ENCODE measurements at regions not wholly inside any gene's neighbourhood (a gene's known extent, or its start where the extent isn't known, plus 50 kb on each side); places are given as distances from the start of the nearest gene placed in this dataset.

- Histone ChIP-seq H3K36me3 (ENCODE audit: control insufficient read depth, insufficient read depth, low read length) (no peaks in the 10 kb centered on the region), H3K27ac (ENCODE audit: low read length) (no peak overlapping the region), H3K4me1 (ENCODE audit: control insufficient read depth, insufficient read depth, low read length) (no peaks in the 10 kb centered on the region), H3K27me3 (ENCODE audit: control insufficient read depth, insufficient read depth, low read length) (peaks cover 4% of the 10 kb centered on the region), H3K9me3 (replicated peaks; ENCODE audit: control insufficient read depth, low read depth, low read length) (no peaks in the 10 kb centered on the region), H3K4me3 (ENCODE audit: low read length) (no peak overlapping the region)
- no peak for DNase-seq
- WGBS (ENCODE audit: insufficient coverage): 76% methylated on average over 9 of the region's 12 CpGs
Observed at GRCh38 chr18:22088996-22089640, 80.3 kb upstream of the GATA6 start.

- Histone ChIP-seq H3K27me3 (ENCODE audit: control insufficient read depth, insufficient read depth, low read length) (peaks cover 7% of the 10 kb centered on the region), H3K27ac (ENCODE audit: low read length) (no peak overlapping the region), H3K36me3 (ENCODE audit: control insufficient read depth, insufficient read depth, low read length) (no peaks in the 10 kb centered on the region), H3K9me3 (replicated peaks; ENCODE audit: control insufficient read depth, low read depth, low read length) (no peaks in the 10 kb centered on the region), H3K4me3 (ENCODE audit: low read length) (no peak overlapping the region), H3K4me1 (ENCODE audit: control insufficient read depth, insufficient read depth, low read length) (no peaks in the 10 kb centered on the region)
- WGBS (ENCODE audit: insufficient coverage): no CpG with 5 or more reads among the region's 2 CpGs
- DNase-seq: no peak
Observed at GRCh38 chr18:22091341-22091740, 78.0 kb upstream of the GATA6 start.

GRCh38 chr18:22093731-22094357 lies 75.5 kb upstream of the GATA6 start:
- Histone ChIP-seq H3K4me1 (ENCODE audit: control insufficient read depth, insufficient read depth, low read length) (no peaks in the 10 kb centered on the region), H3K36me3 (ENCODE audit: control insufficient read depth, insufficient read depth, low read length) (no peaks in the 10 kb centered on the region), H3K27me3 (ENCODE audit: control insufficient read depth, insufficient read depth, low read length) (peaks cover 7% of the 10 kb centered on the region), H3K27ac (ENCODE audit: low read length) (no peak overlapping the region), H3K9me3 (replicated peaks; ENCODE audit: control insufficient read depth, low read depth, low read length) (no peaks in the 10 kb centered on the region), H3K4me3 (ENCODE audit: low read length) (no peak overlapping the region)
- no peak for DNase-seq
- 64% methylated on average over 7 of the region's 12 CpGs for WGBS (ENCODE audit: insufficient coverage)

GRCh38 chr18:22094358-22094734 lies 75.0 kb upstream of the GATA6 start:
- no peak for DNase-seq
- no peak overlapping the region for H3K27ac ChIP-seq (ENCODE audit: low read length)
- H3K27me3 ChIP-seq (ENCODE audit: control insufficient read depth, insufficient read depth, low read length): peaks cover 7% of the 10 kb centered on the region
- no peaks in the 10 kb centered on the region for H3K4me1 ChIP-seq (ENCODE audit: control insufficient read depth, insufficient read depth, low read length)
- WGBS (ENCODE audit: insufficient coverage): 19% methylated on average over 3 of the region's 4 CpGs
- H3K4me3 ChIP-seq (ENCODE audit: low read length): no peak overlapping the region
- no peaks in the 10 kb centered on the region for H3K9me3 ChIP-seq (replicated peaks; ENCODE audit: control insufficient read depth, low read depth, low read length)
- no peaks in the 10 kb centered on the region for H3K36me3 ChIP-seq (ENCODE audit: control insufficient read depth, insufficient read depth, low read length)

- peaks cover 5% of the 10 kb centered on the region for H3K27me3 ChIP-seq (ENCODE audit: control insufficient read depth, insufficient read depth, low read length)
- no CpG with 5 or more reads among the region's 3 CpGs for WGBS (ENCODE audit: insufficient coverage)
- H3K4me3 ChIP-seq (ENCODE audit: low read length): no peak overlapping the region
- H3K36me3 ChIP-seq (ENCODE audit: control insufficient read depth, insufficient read depth, low read length): no peaks in the 10 kb centered on the region
- DNase-seq: peak; percentile 29
- H3K27ac ChIP-seq (ENCODE audit: low read length): no peak overlapping the region
- H3K4me1 ChIP-seq (ENCODE audit: control insufficient read depth, insufficient read depth, low read length): no peaks in the 10 kb centered on the region
- H3K9me3 ChIP-seq (replicated peaks; ENCODE audit: control insufficient read depth, low read depth, low read length): no peaks in the 10 kb centered on the region
Observed at GRCh38 chr18:22098563-22098989, 70.8 kb upstream of the GATA6 start.

GRCh38 chr18:22099925-22100324 lies 69.5 kb upstream of the GATA6 start:
- no peak overlapping the region for H3K27ac ChIP-seq (ENCODE audit: low read length)
- no peaks in the 10 kb centered on the region for H3K36me3 ChIP-seq (ENCODE audit: control insufficient read depth, insufficient read depth, low read length)
- no peaks in the 10 kb centered on the region for H3K9me3 ChIP-seq (replicated peaks; ENCODE audit: control insufficient read depth, low read depth, low read length)
- 100% methylated on average over 1 of the region's 2 CpGs for WGBS (ENCODE audit: insufficient coverage)
- no peaks in the 10 kb centered on the region for H3K4me1 ChIP-seq (ENCODE audit: control insufficient read depth, insufficient read depth, low read length)
- H3K27me3 ChIP-seq (ENCODE audit: control insufficient read depth, insufficient read depth, low read length): no peaks in the 10 kb centered on the region
- DNase-seq: no peak
- no peak overlapping the region for H3K4me3 ChIP-seq (ENCODE audit: low read length)

GRCh38 chr18:22101731-22102130 lies 67.7 kb upstream of the GATA6 start:
- Histone ChIP-seq H3K4me3 (ENCODE audit: low read length) (no peak overlapping the region), H3K27me3 (ENCODE audit: control insufficient read depth, insufficient read depth, low read length) (no peaks in the 10 kb centered on the region), H3K4me1 (ENCODE audit: control insufficient read depth, insufficient read depth, low read length) (no peaks in the 10 kb centered on the region), H3K9me3 (replicated peaks; ENCODE audit: control insufficient read depth, low read depth, low read length) (no peaks in the 10 kb centered on the region), H3K27ac (ENCODE audit: low read length) (no peak overlapping the region), H3K36me3 (ENCODE audit: control insufficient read depth, insufficient read depth, low read length) (no peaks in the 10 kb centered on the region)
- 81% methylated on average over 4 of the region's 4 CpGs for WGBS (ENCODE audit: insufficient coverage)
- no peak for DNase-seq

GRCh38 chr18:22102953-22103646 lies 66.3 kb upstream of the GATA6 start:
- H3K27ac ChIP-seq (ENCODE audit: low read length): peak overlapping the region; percentile 3
- H3K4me3 ChIP-seq (ENCODE audit: low read length): no peak overlapping the region
- no peaks in the 10 kb centered on the region for H3K9me3 ChIP-seq (replicated peaks; ENCODE audit: control insufficient read depth, low read depth, low read length)
- DNase-seq: peak; percentile 77
- no peaks in the 10 kb centered on the region for H3K27me3 ChIP-seq (ENCODE audit: control insufficient read depth, insufficient read depth, low read length)
- no CpG with 5 or more reads among the region's 7 CpGs for WGBS (ENCODE audit: insufficient coverage)
- H3K4me1 ChIP-seq (ENCODE audit: control insufficient read depth, insufficient read depth, low read length): no peaks in the 10 kb centered on the region
- H3K36me3 ChIP-seq (ENCODE audit: control insufficient read depth, insufficient read depth, low read length): no peaks in the 10 kb centered on the region

- Histone ChIP-seq H3K27me3 (ENCODE audit: control insufficient read depth, insufficient read depth, low read length) (no peaks in the 10 kb centered on the region), H3K9me3 (replicated peaks; ENCODE audit: control insufficient read depth, low read depth, low read length) (no peaks in the 10 kb centered on the region), H3K4me1 (ENCODE audit: control insufficient read depth, insufficient read depth, low read length) (no peaks in the 10 kb centered on the region), H3K36me3 (ENCODE audit: control insufficient read depth, insufficient read depth, low read length) (no peaks in the 10 kb centered on the region), H3K27ac (ENCODE audit: low read length) (no peak overlapping the region), H3K4me3 (ENCODE audit: low read length) (no peak overlapping the region)
- no peak for DNase-seq
- WGBS (ENCODE audit: insufficient coverage): 75% methylated on average over 4 of the region's 6 CpGs
Observed at GRCh38 chr18:22103647-22104031, 65.8 kb upstream of the GATA6 start.

GRCh38 chr18:22106536-22107292 lies 62.7 kb upstream of the GATA6 start:
- Histone ChIP-seq H3K4me3 (ENCODE audit: low read length) (no peak overlapping the region), H3K36me3 (ENCODE audit: control insufficient read depth, insufficient read depth, low read length) (no peaks in the 10 kb centered on the region), H3K27ac (ENCODE audit: low read length) (no peak overlapping the region), H3K27me3 (ENCODE audit: control insufficient read depth, insufficient read depth, low read length) (peaks cover 3% of the 10 kb centered on the region), H3K9me3 (replicated peaks; ENCODE audit: control insufficient read depth, low read depth, low read length) (no peaks in the 10 kb centered on the region), H3K4me1 (ENCODE audit: control insufficient read depth, insufficient read depth, low read length) (no peaks in the 10 kb centered on the region)
- DNase-seq: no peak
- WGBS (ENCODE audit: insufficient coverage): 71% methylated on average over 1 of the region's 4 CpGs

Measured in muscle of leg (tissue), 3 donors.